A673 (cell line): ENCODE measurements at regions not wholly inside any gene's neighbourhood (a gene's known extent, or its start where the extent isn't known, plus 50 kb on each side); places are given as distances from the start of the nearest gene placed in this dataset.

Experiments used
- CTCF ChIP-seq: fragments of 300-800, 200-600 bp; sonication (generic); conservative IDR thresholded peaks from 2 replicates; pipeline ENCODE4 v1.5.1; 2017; ENCODE audit warnings: low read depth, mild to moderate bottlenecking, antibody characterized with exemption, low read length, moderate library complexity, mixed read lengths
- EZH2 ChIP-seq: fragments of 200-600 bp; sonication (generic); IDR thresholded peaks from 2 replicates; pipeline ENCODE4 v1.6.1; 2017; ENCODE audit warnings: borderline replicate concordance, low read depth, mild to moderate bottlenecking, mixed read lengths, antibody characterized with exemption, low read length; ENCODE audit not compliant: poor library complexity, severe bottlenecking

DNA sequence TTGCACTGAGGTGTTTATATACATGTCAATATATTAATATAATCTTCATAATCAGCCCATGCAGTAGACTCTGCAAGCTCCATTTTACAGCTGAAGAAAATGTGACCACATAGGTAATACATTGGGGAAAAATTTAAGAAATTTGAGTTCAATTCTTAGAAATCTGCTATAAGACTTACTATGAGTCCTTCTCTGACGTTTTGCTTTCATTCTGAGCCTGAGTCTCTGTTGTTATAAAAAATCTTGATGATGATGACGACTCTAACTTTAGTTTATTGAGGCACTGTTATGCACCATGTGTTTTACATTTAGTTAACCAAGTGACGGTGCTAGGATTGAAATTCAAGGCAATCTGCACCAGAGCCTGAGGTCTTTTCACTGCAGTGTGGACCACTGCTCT is 370.3 kb upstream of the PPP1R2C start:
- TF ChIP-seq CTCF (no peak), EZH2 (no peak)
